HG02763 (cell line): ENCODE measurements at regions not wholly inside any gene's neighbourhood (a gene's known extent, or its start where the extent isn't known, plus 50 kb on each side); places are given as distances from the start of the nearest gene placed in this dataset.
"Not testable (repeated sequence)": the region's sequence is repeated elsewhere in the genome, so short reads cannot be mapped to it uniquely, and the experiment has no call there.

Source experiments
- ATAC-seq: cut with Tn5 transposase; IDR thresholded peaks from one replicate; pipeline ENCODE4 v1.9.1; 2021; ENCODE audit warnings: mild to moderate bottlenecking, moderate library complexity; ENCODE audit not compliant: unreplicated experiment

GRCh38 chr10:78231939-78232338, 198.3 kb downstream of the RPS24 start:
- no peak for ATAC-seq

- ATAC-seq, result no peak
These were observed 202.9 kb downstream of the RPS24 start for GRCh38 chr10:78236416-78237015.

- ATAC-seq, result not testable (repeated sequence)
These were observed 204.3 kb downstream of the RPS24 start for GRCh38 chr10:78237951-78238350.

- ATAC-seq, result no peak
These were observed 213.6 kb downstream of the RPS24 start for GRCh38 chr10:78247266-78247665.

- no peak for ATAC-seq
These were observed 214.2 kb downstream of the RPS24 start for GRCh38 chr10:78247821-78248220.

GRCh38 chr10:78248651-78249464, 215.2 kb downstream of the RPS24 start:
- ATAC-seq, result no peak

GRCh38 chr10:78249690-78250089, 216.0 kb downstream of the RPS24 start:
- no peak for ATAC-seq

GRCh38 chr10:78250313-78251015, 216.8 kb downstream of the RPS24 start:
- no peak for ATAC-seq

GRCh38 chr10:78251016-78251385, 217.3 kb downstream of the RPS24 start:
- no peak for ATAC-seq

- no peak for ATAC-seq
These were observed 218.6 kb downstream of the RPS24 start for GRCh38 chr10:78252286-78252685.

GRCh38 chr10:78253063-78253853, 219.6 kb downstream of the RPS24 start:
- no peak for ATAC-seq

- ATAC-seq, result no peak
These were observed 220.3 kb downstream of the RPS24 start for GRCh38 chr10:78254013-78254412.

GRCh38 chr10:78255214-78255613, 221.6 kb downstream of the RPS24 start:
- no peak for ATAC-seq

- ATAC-seq, result no peak
These were observed 222.4 kb downstream of the RPS24 start for GRCh38 chr10:78255796-78256638.

GRCh38 chr10:78258323-78259030, 224.8 kb downstream of the RPS24 start:
- ATAC-seq, result no peak

GRCh38 chr10:78259391-78259790, 225.7 kb downstream of the RPS24 start:
- ATAC-seq, result no peak

GRCh38 chr10:78260141-78260540, 226.5 kb downstream of the RPS24 start:
- ATAC-seq, result no peak

- no peak for ATAC-seq
These were observed 227.0 kb downstream of the RPS24 start for GRCh38 chr10:78260680-78261079.

- ATAC-seq, result no peak
These were observed 227.6 kb downstream of the RPS24 start for GRCh38 chr10:78261291-78261690.

- ATAC-seq, result no peak
These were observed 229.2 kb downstream of the RPS24 start for GRCh38 chr10:78262860-78263259.
